ENCODE measurements at regions not wholly inside any gene's neighbourhood (a gene's known extent, or its start where the extent isn't known, plus 50 kb on each side); places are given as distances from the start of the nearest gene placed in this dataset.

GRCh38 chr20:24378661-24379483 lies 90.6 kb upstream of the SYNDIG1 start:
- Histone ChIP-seq H3K4me1 (replicated peaks; ENCODE audit: insufficient read depth) (peaks cover 8% of the 10 kb centered on the region), H3K79me2 (ENCODE audit: low read depth) (no peaks in the 10 kb centered on the region), H3K27ac (no peak overlapping the region), H3K9me3 (ENCODE audit: insufficient read depth, low read depth) (0 out of 2 replicates have a peak, but pooled peaks cover 3% of the 10 kb centered on the region), H3K36me3 (ENCODE audit: low read depth) (no peaks in the 10 kb centered on the region), H3K27me3 (ENCODE audit: insufficient read depth, low read depth) (no peaks in the 10 kb centered on the region), H3F3A (ENCODE audit: insufficient read depth, low read depth) (no peaks in the 10 kb centered on the region), H4K20me1 (ENCODE audit: insufficient read depth) (no peaks in the 10 kb centered on the region), H3K4me2 (peak overlapping the region; percentile 29), H3K4me3 (no peak overlapping the region), H3K9me2 (ENCODE audit: insufficient read depth) (no peaks in the 10 kb centered on the region), H2AFZ (peak overlapping the region; percentile 46)
- ChIA-PET CTCF (no interaction called here), POLR2A (ENCODE audit: unreplicated experiment) (no interaction called here)
- BruUV-seq (replicated peaks) = no TSS peak
- TF ChIP-seq CTCF (conservative IDR thresholded peaks at IDR 0.05) (no peak), EZH2 (IDR thresholded peaks at IDR 0.05; ENCODE audit: low read depth) (no peak)
- no peak for DNase-seq
- intact Hi-C loops (cut with micrococcal nuclease; ENCODE audit: unreplicated experiment) = no loop called here

GRCh38 chr20:24376311-24377099 lies 92.9 kb upstream of the SYNDIG1 start:
- ChIA-PET CTCF (no interaction called here), POLR2A (ENCODE audit: unreplicated experiment) (no interaction called here)
- BruUV-seq (replicated peaks) = no TSS peak
- Histone ChIP-seq H3K79me2 (ENCODE audit: low read depth) (no peaks in the 10 kb centered on the region), H3K4me3 (no peak overlapping the region), H3F3A (ENCODE audit: insufficient read depth, low read depth) (no peaks in the 10 kb centered on the region), H3K9me3 (ENCODE audit: insufficient read depth, low read depth) (0 out of 2 replicates have a peak, but pooled peaks cover 3% of the 10 kb centered on the region), H3K36me3 (ENCODE audit: low read depth) (no peaks in the 10 kb centered on the region), H3K9me2 (ENCODE audit: insufficient read depth) (no peaks in the 10 kb centered on the region), H4K20me1 (ENCODE audit: insufficient read depth) (no peaks in the 10 kb centered on the region), H2AFZ (no peak overlapping the region), H3K27ac (no peak overlapping the region), H3K27me3 (ENCODE audit: insufficient read depth, low read depth) (no peaks in the 10 kb centered on the region), H3K4me1 (replicated peaks; ENCODE audit: insufficient read depth) (peaks cover 8% of the 10 kb centered on the region), H3K4me2 (no peak overlapping the region)
- TF ChIP-seq CTCF (conservative IDR thresholded peaks at IDR 0.05) (no peak), EZH2 (IDR thresholded peaks at IDR 0.05; ENCODE audit: low read depth) (no peak)
- intact Hi-C loops (cut with micrococcal nuclease; ENCODE audit: unreplicated experiment) = no loop called here
- DNase-seq = no peak

GRCh38 chr20:24373372-24373771 lies 96.1 kb upstream of the SYNDIG1 start:
- CTCF ChIA-PET = no interaction called here
- H3K4me2 ChIP-seq = no peak overlapping the region
- intact Hi-C loops (cut with micrococcal nuclease; ENCODE audit: unreplicated experiment) = no loop called here

More at GRCh38 chr20:24373372-24373771, 96.1 kb upstream of the SYNDIG1 start:
- TF ChIP-seq EZH2 (IDR thresholded peaks at IDR 0.05; ENCODE audit: low read depth) = no peak
- no peak for TF ChIP-seq CTCF (conservative IDR thresholded peaks at IDR 0.05)
- no peaks in the 10 kb centered on the region for H3K36me3 ChIP-seq (ENCODE audit: low read depth)
- H3K9me3 ChIP-seq (ENCODE audit: insufficient read depth, low read depth) = 0 out of 2 replicates have a peak, but pooled peaks cover 3% of the 10 kb centered on the region
- H3K9me2 ChIP-seq (ENCODE audit: insufficient read depth) = no peaks in the 10 kb centered on the region
- POLR2A ChIA-PET (ENCODE audit: unreplicated experiment) = no interaction called here
- H3F3A ChIP-seq (ENCODE audit: insufficient read depth, low read depth) = no peaks in the 10 kb centered on the region
- no peaks in the 10 kb centered on the region for H3K4me1 ChIP-seq (replicated peaks; ENCODE audit: insufficient read depth)
- no TSS peak for BruUV-seq (replicated peaks)
- H3K79me2 ChIP-seq (ENCODE audit: low read depth) = no peaks in the 10 kb centered on the region
- no peak for DNase-seq
- H3K27me3 ChIP-seq (ENCODE audit: insufficient read depth, low read depth) = no peaks in the 10 kb centered on the region
- no peak overlapping the region for H3K4me3 ChIP-seq
- no peaks in the 10 kb centered on the region for H4K20me1 ChIP-seq (ENCODE audit: insufficient read depth)
- H3K27ac ChIP-seq = no peak overlapping the region
- no peak overlapping the region for H2AFZ ChIP-seq
